Transverse colon (tissue), 4 donors: ENCODE measurements at regions not wholly inside any gene's neighbourhood (a gene's known extent, or its start where the extent isn't known, plus 50 kb on each side); places are given as distances from the start of the nearest gene placed in this dataset.

Experiments used
- DNase-seq: peaks from one replicate; pipeline ENCODE4 v3.0.0-alpha.2; 2019
- H3K27ac ChIP-seq, 4 donors: fragments of 200-600 bp; sonication (generic); 2 replicates each; pipeline ENCODE4 v1.5.1; 2016 to 2018; ENCODE audit warnings: inconsistent platforms in 4 of 4
- H3K27me3 ChIP-seq: fragments of 200-600 bp; sonication (generic); 2 replicates; pipeline ENCODE4 v1.5.1; 2017; ENCODE audit warnings: inconsistent platforms
- H3K36me3 ChIP-seq, 4 donors: fragments of 200-600 bp; sonication (generic); 2 replicates each; pipeline ENCODE4 v1.5.1; 2017 to 2019; ENCODE audit warnings: inconsistent platforms in 4 of 4
- H3K4me1 ChIP-seq, 4 donors: fragments of 200-600 bp; sonication (generic); 2 replicates each; pipeline ENCODE4 v1.5.1; 2017 to 2020; ENCODE audit warnings: inconsistent platforms in 4 of 4
- H3K4me3 ChIP-seq, 4 donors: fragments of 200-600 bp; sonication (generic); 1 replicate in 1 of 4; 2 replicates in 3 of 4; pipeline versions ENCODE4 v1.5.1 to v1.6.1; 2017 to 2019; ENCODE audit warnings: inconsistent platforms in 4 of 4
- H3K9me3 ChIP-seq, 2 donors: fragments of 200-600 bp; sonication (generic); 2 replicates each; pipeline ENCODE4 v1.5.1; 2017 to 2019; ENCODE audit warnings: inconsistent platforms in 2 of 2
- CTCF ChIP-seq, 5 experiments: fragments of 200-600 bp in 3 of 5; fragments of 450-650 bp in 2 of 5; sonication (generic) in 3 of 5; IDR thresholded peaks; 1 replicate in 2 of 5; 2 replicates in 3 of 5; pipeline ENCODE4 v1.5.1; 2016 to 2017; ENCODE audit warnings: antibody characterized with exemption in 5 of 5, inconsistent platforms in 3 of 5, mild to moderate bottlenecking in 2 of 5, moderate library complexity in 1 of 5
- EP300 ChIP-seq: sonication (generic); formaldehyde crosslinking; IDR thresholded peaks from one replicate; pipeline ENCODE4 v1.6.1; 2017; ENCODE audit warnings: antibody characterized with exemption, low read depth
- POLR2A ChIP-seq: fragments of 450-650 bp; IDR thresholded peaks from one replicate; pipeline ENCODE4 v1.6.1; 2016; ENCODE audit warnings: antibody characterized with exemption, mild to moderate bottlenecking, moderate library complexity
- POLR2AphosphoS5 ChIP-seq, 3 donors: sonication (generic); formaldehyde crosslinking; IDR thresholded peaks; one replicate each; pipeline ENCODE4 v1.6.1; 2016; ENCODE audit warnings: antibody characterized with exemption in 3 of 3
- WGBS, 2 donors: methylation state at CpG; one replicate each; pipeline ENCODE4 v1.1.5; 2018; ENCODE audit warnings: low coverage in 1 of 2; 5-methylcytosine and 5-hydroxymethylcytosine counted together
- in situ Hi-C, 4 donors: fragments of 200-750 bp; cut with MboI; loops; one replicate each; pipeline versions ENCODE4 v1.15.0 to v1.15.1; 2017; ENCODE audit warnings: low sequenced_read_pairs in 3 of 4, low pct_ligation_motif_present in 1 of 4, low pct_unique_long_range_greater_than_20kb in 1 of 4
- intact Hi-C: fragments of 100-400 bp; cut with DNase I; formaldehyde crosslinking; loops from one replicate; pipeline ENCODE4 v1.15.1; 2023; ENCODE audit warnings: low total_unique reads

GRCh38 chr13:53327680-53328315, 299.2 kb downstream of the OLFM4 start:
- 70 to 74% methylated on average over 4 of the region's 4 CpGs for WGBS, 2 donors

DNA sequence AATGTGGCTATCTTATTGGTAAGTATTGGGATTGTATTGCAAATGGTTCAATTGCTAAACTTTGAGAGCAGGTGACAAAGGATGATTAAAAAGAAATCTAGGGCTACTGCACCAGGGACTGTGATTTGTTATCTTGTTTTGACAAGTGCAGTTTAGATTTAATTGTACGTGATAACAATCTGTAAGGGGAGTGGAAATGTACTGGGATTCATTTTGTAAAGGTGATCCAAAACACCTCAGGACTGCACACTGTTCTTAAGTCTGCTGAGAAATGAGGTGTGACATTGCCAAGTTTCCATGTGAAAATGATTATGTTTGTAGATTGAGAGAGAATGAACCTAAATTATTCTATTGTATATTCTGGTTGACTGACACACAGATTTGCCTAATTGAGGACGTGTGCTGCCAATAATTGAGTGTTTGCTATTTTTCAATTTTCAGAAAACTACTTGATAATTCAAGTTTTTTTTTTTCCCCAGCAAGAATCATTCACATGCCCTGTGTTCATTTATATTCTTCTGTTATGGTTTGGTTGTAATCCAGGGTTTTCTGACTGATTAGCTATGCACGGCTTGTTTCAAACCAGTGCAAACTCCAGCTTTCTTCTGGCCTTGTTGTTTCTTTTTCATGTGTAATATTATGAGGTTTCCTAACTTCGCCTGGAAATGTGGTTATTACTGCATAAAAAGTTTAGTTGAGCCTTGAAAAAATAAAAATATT, 308.0 kb downstream of the OLFM4 start:
- Histone ChIP-seq H3K4me3 (no peak overlapping the region), H3K9me3 (no peaks in the 10 kb centered on the region), H3K27me3 (no peaks in the 10 kb centered on the region), H3K27ac (no peak overlapping the region), H3K4me1 (no peaks in the 10 kb centered on the region), H3K36me3 (no peaks in the 10 kb centered on the region)
- 35 to 36% methylated on average over 4 of the region's 4 CpGs for WGBS, 2 donors
- intact Hi-C loops = no loop called here
- TF ChIP-seq CTCF (IDR thresholded peaks at IDR 0.05) (no peak), POLR2A (no peak), POLR2AphosphoS5 (IDR thresholded peaks at IDR 0.05) (no peak), EP300 (no peak)
- in situ Hi-C loops = no loop called here
- no peak for DNase-seq

More at GRCh38 chr13:53327680-53328315, 299.2 kb downstream of the OLFM4 start:
- intact Hi-C loops (no loop called here), in situ Hi-C loops (no loop called here)
- H3K4me3 ChIP-seq = no peak overlapping the region
- H3K36me3 ChIP-seq = no peaks in the 10 kb centered on the region
- H3K9me3 ChIP-seq = no peaks in the 10 kb centered on the region
- H3K4me1 ChIP-seq = no peaks in the 10 kb centered on the region
- H3K27ac ChIP-seq = no peak overlapping the region
- TF ChIP-seq POLR2A (no peak), CTCF (IDR thresholded peaks at IDR 0.05) (no peak), POLR2AphosphoS5 (IDR thresholded peaks at IDR 0.05) (no peak), EP300 (no peak)
- no peaks in the 10 kb centered on the region for H3K27me3 ChIP-seq
- DNase-seq = no peak

DNA sequence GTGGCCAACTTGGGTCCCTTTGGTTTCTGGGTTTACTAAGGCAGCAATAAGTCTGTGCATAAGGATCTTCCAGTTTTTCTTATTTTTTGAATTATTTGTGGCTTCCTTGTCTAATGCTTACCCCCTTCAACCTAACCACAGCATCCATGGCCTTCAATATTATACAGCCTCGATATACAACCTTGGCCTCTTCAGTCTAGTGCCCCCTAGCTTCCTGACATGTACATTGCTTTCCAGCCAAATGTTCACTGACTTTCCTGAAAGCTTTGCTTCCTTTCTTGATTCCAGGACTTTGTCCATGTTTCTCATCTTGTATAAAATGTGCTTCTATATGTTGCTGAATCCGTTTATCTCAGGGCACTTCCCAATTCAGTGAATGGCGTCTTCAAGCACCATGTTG, 310.1 kb downstream of the OLFM4 start:
- in situ Hi-C loops = no loop called here
- no peak for DNase-seq
- no peak for TF ChIP-seq CTCF (IDR thresholded peaks at IDR 0.05)
- TF ChIP-seq POLR2A = no peak
- no peak for TF ChIP-seq POLR2AphosphoS5 (IDR thresholded peaks at IDR 0.05)
- TF ChIP-seq EP300 = no peak
- Histone ChIP-seq H3K4me1 (no peaks in the 10 kb centered on the region), H3K27ac (no peak overlapping the region), H3K36me3 (no peaks in the 10 kb centered on the region), H3K9me3 (no peaks in the 10 kb centered on the region), H3K27me3 (no peaks in the 10 kb centered on the region), H3K4me3 (no peak overlapping the region)
- intact Hi-C loops = no loop called here
- 56 to 77% methylated on average over 3 of the region's 3 CpGs for WGBS, 2 donors

DNA sequence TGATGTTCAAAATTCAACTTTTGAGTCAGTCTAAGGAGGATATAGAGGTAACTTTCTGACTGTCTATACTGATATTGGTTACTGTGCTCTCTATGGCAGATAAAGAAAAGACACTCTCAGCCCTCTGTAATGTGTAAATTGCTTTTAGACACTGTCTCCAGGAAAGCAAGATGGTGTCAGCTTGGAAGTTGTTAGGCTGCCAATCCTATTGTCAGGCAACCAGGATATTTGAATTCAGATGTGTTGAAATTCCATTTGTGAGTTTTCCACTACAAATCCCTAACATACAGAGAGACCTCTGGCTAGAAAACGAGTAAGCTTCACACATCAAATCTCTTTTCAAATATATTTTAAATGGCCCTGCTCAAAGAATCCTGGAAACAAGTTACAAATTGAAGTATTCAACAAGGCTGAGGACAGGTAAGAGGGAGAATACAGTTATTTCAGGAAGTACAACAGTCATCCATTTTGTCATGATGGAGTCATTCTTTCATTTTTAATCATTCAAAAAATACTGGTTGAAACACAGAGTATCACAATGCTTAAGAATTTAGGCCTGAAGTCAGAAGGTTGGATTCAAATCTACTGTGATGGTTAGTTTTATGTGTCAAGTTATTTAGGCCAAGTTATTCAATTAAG, 312.0 kb downstream of the OLFM4 start:
- Histone ChIP-seq H3K9me3 (no peaks in the 10 kb centered on the region), H3K27me3 (no peaks in the 10 kb centered on the region), H3K27ac (no peak overlapping the region), H3K36me3 (no peaks in the 10 kb centered on the region), H3K4me3 (no peak overlapping the region), H3K4me1 (no peaks in the 10 kb centered on the region)
- DNase-seq = no peak
- TF ChIP-seq POLR2AphosphoS5 (IDR thresholded peaks at IDR 0.05) = no peak
- TF ChIP-seq EP300 = no peak
- no peak for TF ChIP-seq POLR2A
- TF ChIP-seq CTCF (IDR thresholded peaks at IDR 0.05) = no peak
- WGBS, 2 donors = 49% methylated on average over 1 of the region's 1 CpG; no CpG with 5 or more reads in 1 of the 2 donors
- intact Hi-C loops = no loop called here
- in situ Hi-C loops = no loop called here
